ENCODE measurements at regions not wholly inside any gene's neighbourhood (a gene's known extent, or its start where the extent isn't known, plus 50 kb on each side); places are given as distances from the start of the nearest gene placed in this dataset.

DNA sequence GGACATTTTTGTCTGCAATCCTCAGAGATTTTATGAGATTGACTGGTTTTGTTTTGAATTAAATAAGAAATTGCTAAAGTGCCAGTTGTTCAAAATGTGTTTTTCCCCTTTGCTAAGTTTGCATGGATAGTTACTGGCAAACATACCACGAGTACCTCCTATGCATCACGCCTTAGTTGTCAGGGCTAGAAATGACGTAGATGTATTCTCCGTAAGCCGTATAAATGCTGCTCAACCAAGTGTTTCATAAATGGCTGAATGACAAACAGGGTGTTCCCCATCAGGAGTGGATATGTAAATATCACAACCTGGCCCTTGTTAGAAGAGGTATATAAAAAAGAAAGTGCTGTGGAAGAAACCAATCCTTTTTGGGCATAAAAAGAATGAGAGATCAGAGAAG lies 341.1 kb upstream of the ZFP64 start:
- no peak for DNase-seq (ENCODE audit: low spot score)

GRCh38 chr20:52530571-52530970 lies 339.0 kb upstream of the ZFP64 start:
- FAIRE-seq: no peak

More for the DNA sequence above, 341.1 kb upstream of the ZFP64 start:
- peaks cover 36% of the 10 kb centered on the region for H3K9me3 ChIP-seq (ENCODE audit: low read length)
- no peaks in the 10 kb centered on the region for H3K36me3 ChIP-seq (replicated peaks in 1 of 2; ENCODE audit: control insufficient read depth in 1 of 2, insufficient read depth in 2 of 2, low read length in 2 of 2)
- in situ Hi-C loops (cut with HindIII; ENCODE audit: extremely low pct_ligation_motif_present, low pct_unique_long_range_greater_than_20kb) (no loop called here), intact Hi-C loops (cut with micrococcal nuclease; ENCODE audit: unreplicated experiment) (no loop called here)
- no peaks in the 10 kb centered on the region for H4K20me1 ChIP-seq (ENCODE audit: insufficient read depth, low read length)
- no peak overlapping the region for H3K27ac ChIP-seq (ENCODE audit: extremely low read length, insufficient read depth, low read length)
- CTCF ChIA-PET (ENCODE audit: low intra/inter-chr PET ratio, low total read pairs): no interaction called here
- no peaks in the 10 kb centered on the region for H3K27me3 ChIP-seq (ENCODE audit: control insufficient read depth in 1 of 2, insufficient read depth in 2 of 2, low read length in 2 of 2)
- no peaks in the 10 kb centered on the region for H3K79me2 ChIP-seq (ENCODE audit: insufficient read depth, low read length)
- H3K4me3 ChIP-seq (replicated peaks in 1 of 3; ENCODE audit: insufficient read depth in 1 of 3, low read depth in 2 of 3, low read length in 3 of 3): no peak overlapping the region
- no peak overlapping the region for H3K9ac ChIP-seq (ENCODE audit: insufficient read depth, low read depth, low read length)
- 66% methylated on average over 5 of the region's 5 CpGs for WGBS (ENCODE audit: low lambda C conversion rate)
- TF ChIP-seq CREB1 (IDR thresholded peaks at IDR 0.05) (peak; percentile 41), CREB1 (CRISPR knock-in tag; IDR thresholded peaks at IDR 0.05) (no peak), ZBTB25 (CRISPR knock-in tag; IDR thresholded peaks at IDR 0.05) (no peak)
- H3K4me1 ChIP-seq (ENCODE audit: insufficient read depth, low read length): no peaks in the 10 kb centered on the region
- H2AFZ ChIP-seq (ENCODE audit: low read length): no peak overlapping the region
- POLR2A ChIA-PET: no interaction called here
- ATAC-seq: no peak
- no TSS peak for BruUV-seq (replicated peaks)
- no peak for FAIRE-seq
- H3K4me2 ChIP-seq (ENCODE audit: low read depth, low read length): no peak overlapping the region

More at GRCh38 chr20:52530571-52530970, 339.0 kb upstream of the ZFP64 start:
- BruUV-seq (replicated peaks): no TSS peak
- Histone ChIP-seq H3K9ac (ENCODE audit: insufficient read depth, low read depth, low read length) (no peak overlapping the region), H3K36me3 (replicated peaks in 1 of 2; ENCODE audit: control insufficient read depth in 1 of 2, insufficient read depth in 2 of 2, low read length in 2 of 2) (no peaks in the 10 kb centered on the region), H2AFZ (ENCODE audit: low read length) (no peak overlapping the region), H3K4me3 (replicated peaks in 1 of 3; ENCODE audit: insufficient read depth in 1 of 3, low read depth in 2 of 3, low read length in 3 of 3) (no peak overlapping the region), H3K27me3 (ENCODE audit: control insufficient read depth in 1 of 2, insufficient read depth in 2 of 2, low read length in 2 of 2) (no peaks in the 10 kb centered on the region), H3K9me3 (ENCODE audit: low read length) (peaks cover 28% of the 10 kb centered on the region), H3K4me2 (ENCODE audit: low read depth, low read length) (no peak overlapping the region), H4K20me1 (ENCODE audit: insufficient read depth, low read length) (no peaks in the 10 kb centered on the region), H3K4me1 (ENCODE audit: insufficient read depth, low read length) (no peaks in the 10 kb centered on the region), H3K27ac (ENCODE audit: extremely low read length, insufficient read depth, low read length) (no peak overlapping the region), H3K79me2 (ENCODE audit: insufficient read depth, low read length) (no peaks in the 10 kb centered on the region)
- WGBS (ENCODE audit: low lambda C conversion rate): 21% methylated on average over 1 of the region's 1 CpG
- ChIA-PET POLR2A (no interaction called here), CTCF (ENCODE audit: low intra/inter-chr PET ratio, low total read pairs) (no interaction called here)
- in situ Hi-C loops (cut with HindIII; ENCODE audit: extremely low pct_ligation_motif_present, low pct_unique_long_range_greater_than_20kb): no loop called here
- TF ChIP-seq ERF (CRISPR knock-in tag; IDR thresholded peaks at IDR 0.05) (no peak), KDM5B (CRISPR knock-in tag; IDR thresholded peaks at IDR 0.05; ENCODE audit: borderline replicate concordance) (no peak), PCBP1 (IDR thresholded peaks at IDR 0.05; ENCODE audit: borderline replicate concordance, low read depth, low read length) (no peak), GFI1 (CRISPR knock-in tag; IDR thresholded peaks at IDR 0.05; ENCODE audit: borderline replicate concordance) (no peak), ZNF160 (CRISPR knock-in tag; IDR thresholded peaks at IDR 0.05) (no peak), MTA3 (CRISPR knock-in tag; IDR thresholded peaks at IDR 0.05) (no peak), ZNF570 (CRISPR knock-in tag; IDR thresholded peaks at IDR 0.05; ENCODE audit: borderline replicate concordance) (no peak), HNRNPK (IDR thresholded peaks at IDR 0.05; ENCODE audit: low read depth, low read length, poor library complexity, severe bottlenecking) (no peak), SKI (IDR thresholded peaks at IDR 0.05; ENCODE audit: partially characterized antibody) (no peak), ZNF34 (CRISPR knock-in tag; IDR thresholded peaks at IDR 0.05; ENCODE audit: borderline replicate concordance) (no peak), RAD21 (CRISPR knock-in tag; IDR thresholded peaks at IDR 0.05) (no peak), TSC22D2 (CRISPR knock-in tag; IDR thresholded peaks at IDR 0.05; ENCODE audit: borderline replicate concordance) (no peak)
- intact Hi-C loops (cut with micrococcal nuclease; ENCODE audit: unreplicated experiment): no loop called here
- DNase-seq (ENCODE audit: low spot score) (no peak), ATAC-seq (no peak)
